B cell (primary cell): ENCODE measurements at regions not wholly inside any gene's neighbourhood (a gene's known extent, or its start where the extent isn't known, plus 50 kb on each side); places are given as distances from the start of the nearest gene placed in this dataset.

ENCODE experiments used
- ATAC-seq: fragments of 200-7000 bp; cut with Tn5 transposase; one replicate; pipeline ENCODE4 v1.10.0; 2021; ENCODE audit warnings: low read depth, mild to moderate bottlenecking, moderate number of reproducible peaks, moderate library complexity
- CTCF ChIA-PET: fragments of 350-600 bp; sonication (Branson Sonifier 250); formaldehyde crosslinking; loops from one replicate; lab custom pipeline; 2021; ENCODE audit warnings: antibody characterized with exemption, inconsistent platforms; lab: Charles Lee
- POLR2A ChIA-PET: fragments of 350-600 bp; sonication (Branson Sonifier 250); formaldehyde crosslinking; loops from one replicate; lab custom pipeline; 2021; ENCODE audit warnings: antibody characterized with exemption; lab: Charles Lee
- DNase-seq: peaks from one replicate; pipeline ENCODE4 v3.0.0; 2013
- H2AFZ ChIP-seq: 2 replicates; pipeline ENCODE4 v1.6.1; 2012; ENCODE audit warnings: mild to moderate bottlenecking, low read depth, low read length; ENCODE audit not compliant: insufficient read depth, poor library complexity, severe bottlenecking
- H3K27ac ChIP-seq, 2 donors: 1 replicate in 1 of 2; 2 replicates in 1 of 2; pipeline ENCODE4 v1.5.1; 2012 to 2013; ENCODE audit warnings: low read length in 2 of 2, mild to moderate bottlenecking in 2 of 2, moderate library complexity in 1 of 2
- H3K27me3 ChIP-seq, 4 experiments: fragments of 200-600 bp in 1 of 4; sonication (generic) in 1 of 4; replicated peaks in 1 of 4; 1 replicate in 2 of 4; 2 replicates in 2 of 4; pipeline versions ENCODE4 v1.6.1 to v1.7.0; 2013 to 2016; ENCODE audit warnings: low read length in 3 of 4, mild to moderate bottlenecking in 2 of 4, mixed read lengths in 1 of 4, moderate library complexity in 1 of 4; ENCODE audit not compliant: insufficient read depth in 4 of 4, control insufficient read depth in 3 of 4; ENCODE audit errors: control extremely low read depth in 1 of 4
- H3K36me3 ChIP-seq, 2 experiments: replicated peaks in 1 of 2; 1 replicate in 1 of 2; 2 replicates in 1 of 2; pipeline versions ENCODE4 v1.6.1 to v1.7.1; 2013; ENCODE audit warnings: low read length in 1 of 2; ENCODE audit not compliant: insufficient read depth in 2 of 2, control insufficient read depth in 1 of 2; ENCODE audit errors: control extremely low read depth in 1 of 2, extremely low read depth in 1 of 2
- H3K4me1 ChIP-seq, 2 donors: fragments of 200-600 bp in 1 of 2; sonication (generic) in 1 of 2; 1 replicate in 1 of 2; 2 replicates in 1 of 2; pipeline versions ENCODE4 v1.5.1 to v1.6.1; 2013 to 2017; ENCODE audit warnings: low read length in 2 of 2; ENCODE audit not compliant: control insufficient read depth in 2 of 2, insufficient read depth in 2 of 2
- H3K4me2 ChIP-seq: replicated peaks from 2 replicates; pipeline ENCODE3; 2012; ENCODE audit warnings: mild to moderate bottlenecking, low read depth, low read length; ENCODE audit not compliant: poor library complexity, severe bottlenecking
- H3K4me3 ChIP-seq, 5 experiments: fragments of 200-600 bp in 1 of 5; sonication (generic) in 1 of 5; 1 replicate in 3 of 5; 2 replicates in 2 of 5; pipeline versions ENCODE4 v1.5.1 to v1.7.0; 2011 to 2016; ENCODE audit warnings: low read length in 4 of 5, mild to moderate bottlenecking in 4 of 5, low read depth in 2 of 5, control low read depth in 1 of 5, moderate library complexity in 1 of 5; ENCODE audit not compliant: insufficient read depth in 1 of 5; ENCODE audit errors: control extremely low read depth in 1 of 5, extremely low read depth in 1 of 5
- H3K79me2 ChIP-seq: fragments of 200-600 bp; sonication (generic); one replicate; pipeline ENCODE4 v1.6.0; 2016; ENCODE audit warnings: low read length; ENCODE audit not compliant: control insufficient read depth, insufficient read depth
- H3K9ac ChIP-seq: fragments of 200-600 bp; sonication (generic); 2 replicates; pipeline ENCODE4 v1.6.1; 2017; ENCODE audit warnings: mild to moderate bottlenecking, low read length, moderate library complexity
- H3K9me3 ChIP-seq, 3 donors: one replicate each; pipeline versions ENCODE4 v1.6.1 to v1.7.1; 2013; ENCODE audit warnings: low read length in 2 of 3; ENCODE audit not compliant: control insufficient read depth in 2 of 3, insufficient read depth in 1 of 3; ENCODE audit errors: control extremely low read depth in 1 of 3
- H4K20me1 ChIP-seq: 2 replicates; pipeline ENCODE4 v1.6.0; 2012; ENCODE audit warnings: mild to moderate bottlenecking, low read length; ENCODE audit not compliant: insufficient read depth, control insufficient read depth, poor library complexity, severe bottlenecking
- H3K27ac Mint-ChIP-seq: one replicate; pipeline ENCODE4 v1.8.0; 2021; ENCODE audit warnings: mixed read lengths
- H3K27me3 Mint-ChIP-seq: one replicate; pipeline ENCODE4 v1.8.0; 2021; ENCODE audit warnings: mixed read lengths
- H3K4me1 Mint-ChIP-seq: one replicate; pipeline ENCODE4 v1.8.0; 2021; ENCODE audit warnings: mixed read lengths
- H3K4me3 Mint-ChIP-seq: one replicate; pipeline ENCODE4 v1.8.0; 2021; ENCODE audit warnings: mixed read lengths
- H3K9me3 Mint-ChIP-seq: one replicate; pipeline ENCODE4 v1.8.0; 2022; ENCODE audit warnings: mixed read lengths; ENCODE audit not compliant: insufficient read depth
- CTCF ChIP-seq: fragments of 200-600 bp; IDR thresholded peaks from one replicate; pipeline ENCODE4 v1.8.0; 2022; ENCODE audit warnings: antibody characterized with exemption, mild to moderate bottlenecking
- EZH2 ChIP-seq: IDR thresholded peaks from 2 replicates; pipeline ENCODE4 v1.6.1; 2012; ENCODE audit warnings: borderline replicate concordance, low read depth, mild to moderate bottlenecking, moderate library complexity, low read length; ENCODE audit not compliant: insufficient read depth, poor library complexity, severe bottlenecking
- WGBS: methylation state at CpG from one replicate; pipeline ENCODE4 v1.1.5; 2013; ENCODE audit warnings: missing lambda C conversion rate; ENCODE audit not compliant: insufficient coverage; 5-methylcytosine and 5-hydroxymethylcytosine counted together
- intact Hi-C: fragments of 100-400 bp; cut with micrococcal nuclease; formaldehyde crosslinking; loops from one replicate; pipeline ENCODE4 v1.10.0; 2022

GRCh38 chr20:40606237-40606636, 82.8 kb downstream of the MAFB start:
- ATAC-seq: no peak
- H3K27ac Mint-ChIP-seq: no peak overlapping the region
- peaks cover 11% of the 10 kb centered on the region for H3K27me3 Mint-ChIP-seq
- H3K36me3 ChIP-seq: no peaks in the 10 kb centered on the region
- no peak overlapping the region for H3K4me3 ChIP-seq
- POLR2A ChIA-PET: no interaction called here
- TF ChIP-seq CTCF (no peak), EZH2 (no peak)
- H3K79me2 ChIP-seq: no peaks in the 10 kb centered on the region
- H3K27me3 ChIP-seq: peaks cover 0 to 5% (median 0%) of the 10 kb centered on the region in 4 experiments
- WGBS: no CpG with 5 or more reads among the region's 3 CpGs
- H3K27ac ChIP-seq: no peak overlapping the region
- H3K4me1 ChIP-seq: no peaks in the 10 kb centered on the region
- H3K4me2 ChIP-seq: no peak overlapping the region
- H3K4me1 Mint-ChIP-seq: no peaks in the 10 kb centered on the region
- no peaks in the 10 kb centered on the region for H3K9me3 ChIP-seq
- intact Hi-C loops: no loop called here
- H4K20me1 ChIP-seq: no peaks in the 10 kb centered on the region
- CTCF ChIA-PET: no interaction called here
- peaks cover 2% of the 10 kb centered on the region for H3K9me3 Mint-ChIP-seq
- H3K9ac ChIP-seq: no peak overlapping the region
- no peak overlapping the region for H2AFZ ChIP-seq
- H3K4me3 Mint-ChIP-seq: no peak overlapping the region
- no peak for DNase-seq

GRCh38 chr20:40604416-40604815, 84.6 kb downstream of the MAFB start:
- Histone ChIP-seq H3K36me3 (no peaks in the 10 kb centered on the region), H3K27ac (no peak overlapping the region), H3K27me3 (peaks cover 0 to 5% (median 0%) of the 10 kb centered on the region in 4 experiments), H3K9me3 (peaks cover 0 to under 1% (median 0%) of the 10 kb centered on the region in 3 donors), H4K20me1 (no peaks in the 10 kb centered on the region), H2AFZ (no peak overlapping the region), H3K4me3 (no peak overlapping the region), H3K4me1 (no peaks in the 10 kb centered on the region), H3K9ac (no peak overlapping the region), H3K79me2 (no peaks in the 10 kb centered on the region), H3K4me2 (no peak overlapping the region)
- 87% methylated on average over 5 of the region's 5 CpGs for WGBS
- Mint-ChIP-seq H3K27me3 (peaks cover 14% of the 10 kb centered on the region), H3K4me3 (no peak overlapping the region), H3K4me1 (no peaks in the 10 kb centered on the region), H3K9me3 (peaks cover 2% of the 10 kb centered on the region), H3K27ac (no peak overlapping the region)
- ChIA-PET CTCF (no interaction called here), POLR2A (no interaction called here)
- intact Hi-C loops: no loop called here
- TF ChIP-seq EZH2 (no peak), CTCF (no peak)
- no peak for ATAC-seq
- DNase-seq: no peak
